DOHH2 (cell line): ENCODE measurements at regions not wholly inside any gene's neighbourhood (a gene's known extent, or its start where the extent isn't known, plus 50 kb on each side); places are given as distances from the start of the nearest gene placed in this dataset.

Experiments
- H3F3A ChIP-seq: fragments of 200-600 bp; sonication (generic), shearing (Covaris generic); 2 replicates; pipeline ENCODE4 v1.6.0; 2016; ENCODE audit warnings: antibody characterized with exemption, mild to moderate bottlenecking; ENCODE audit not compliant: control insufficient read depth, insufficient read depth
- H3K27ac ChIP-seq: fragments of 200-600 bp; sonication (generic); 2 replicates; pipeline ENCODE4 v1.5.1; 2014; ENCODE audit warnings: low read depth, mild to moderate bottlenecking, low read length, moderate library complexity
- H3K27me3 ChIP-seq: fragments of 200-600 bp; sonication (generic); 2 replicates; pipeline ENCODE4 v1.6.1; 2014; ENCODE audit warnings: mild to moderate bottlenecking, low read length, mixed read lengths; ENCODE audit not compliant: control insufficient read depth
- H3K36me3 ChIP-seq: fragments of 200-600 bp; sonication (generic); 2 replicates; pipeline ENCODE4 v1.6.1; 2014; ENCODE audit warnings: mild to moderate bottlenecking, low read length, moderate library complexity, mixed read lengths; ENCODE audit not compliant: control insufficient read depth
- H3K4me1 ChIP-seq: fragments of 200-600 bp; sonication (generic); 2 replicates; pipeline ENCODE4 v1.6.1; 2014; ENCODE audit warnings: mild to moderate bottlenecking, low read length, mixed read lengths; ENCODE audit not compliant: control insufficient read depth
- H3K4me2 ChIP-seq: fragments of 200-600 bp; sonication (generic); 2 replicates; pipeline ENCODE4 v1.6.0; 2014; ENCODE audit warnings: mild to moderate bottlenecking, low read length, moderate library complexity
- H3K4me3 ChIP-seq: fragments of 200-600 bp; sonication (generic); 2 replicates; pipeline ENCODE4 v1.5.1; 2014; ENCODE audit warnings: mild to moderate bottlenecking, low read length, mixed read lengths
- H3K79me2 ChIP-seq: fragments of 200-600 bp; sonication (generic); 2 replicates; pipeline ENCODE4 v1.6.1; 2014; ENCODE audit warnings: mild to moderate bottlenecking, low read length, mixed read lengths; ENCODE audit not compliant: control insufficient read depth
- H3K9me2 ChIP-seq: fragments of 200-600 bp; sonication (generic); replicated peaks from 2 replicates; pipeline ENCODE4 v1.6.1; 2014; ENCODE audit warnings: mild to moderate bottlenecking, low read length, mixed read lengths; ENCODE audit not compliant: control insufficient read depth
- H3K9me3 ChIP-seq: fragments of 200-600 bp; sonication (generic); 2 replicates; pipeline ENCODE4 v1.6.1; 2014; ENCODE audit warnings: antibody characterized with exemption, low read length, mixed read lengths; ENCODE audit not compliant: control insufficient read depth, insufficient read depth
- H4K20me1 ChIP-seq: fragments of 200-600 bp; sonication (generic); 2 replicates; pipeline ENCODE4 v1.6.0; 2014; ENCODE audit warnings: low read depth, mild to moderate bottlenecking, antibody characterized with exemption, low read length, moderate library complexity; ENCODE audit not compliant: control insufficient read depth, insufficient read depth
- CTCF ChIP-seq: fragments of 200-600 bp; sonication (generic); IDR thresholded peaks from one replicate; pipeline ENCODE4 v1.5.1; 2014; ENCODE audit warnings: antibody characterized with exemption, mild to moderate bottlenecking, low read depth, low read length; ENCODE audit not compliant: poor library complexity, severe bottlenecking
- EZH2phosphoT487 ChIP-seq: fragments of 200-600 bp; sonication (generic); IDR thresholded peaks from 2 replicates; pipeline ENCODE4 v1.6.1; 2017; ENCODE audit warnings: borderline replicate concordance, mild to moderate bottlenecking, antibody characterized with exemption, low read length, moderate library complexity, mixed read lengths

GRCh38 chr6:113211170-113211569 lies 646.0 kb upstream of the MARCKS start:
- H3K4me2 ChIP-seq, result no peak overlapping the region
- no peaks in the 10 kb centered on the region for H3K9me2 ChIP-seq
- no peaks in the 10 kb centered on the region for H3K27me3 ChIP-seq
- H3K27ac ChIP-seq, result no peak overlapping the region
- no peak overlapping the region for H3K4me3 ChIP-seq
- no peaks in the 10 kb centered on the region for H3K79me2 ChIP-seq
- no peaks in the 10 kb centered on the region for H4K20me1 ChIP-seq
- no peaks in the 10 kb centered on the region for H3K9me3 ChIP-seq
- H3K36me3 ChIP-seq, result no peaks in the 10 kb centered on the region
- H3K4me1 ChIP-seq, result no peaks in the 10 kb centered on the region
- no peaks in the 10 kb centered on the region for H3F3A ChIP-seq
- TF ChIP-seq EZH2phosphoT487 (no peak), CTCF (no peak)

GRCh38 chr6:113219783-113220182 lies 637.4 kb upstream of the MARCKS start:
- Histone ChIP-seq H3K27me3 (no peaks in the 10 kb centered on the region), H3K4me3 (no peak overlapping the region), H3K27ac (no peak overlapping the region), H3K4me2 (no peak overlapping the region), H3K9me2 (no peaks in the 10 kb centered on the region), H3K36me3 (no peaks in the 10 kb centered on the region), H4K20me1 (no peaks in the 10 kb centered on the region), H3F3A (no peaks in the 10 kb centered on the region), H3K9me3 (no peaks in the 10 kb centered on the region), H3K4me1 (no peaks in the 10 kb centered on the region), H3K79me2 (no peaks in the 10 kb centered on the region)
- TF ChIP-seq CTCF (no peak), EZH2phosphoT487 (no peak)

GRCh38 chr6:113220832-113221231 lies 636.3 kb upstream of the MARCKS start:
- no peaks in the 10 kb centered on the region for H3K36me3 ChIP-seq
- H4K20me1 ChIP-seq, result no peaks in the 10 kb centered on the region
- no peaks in the 10 kb centered on the region for H3K27me3 ChIP-seq
- no peaks in the 10 kb centered on the region for H3K4me1 ChIP-seq
- no peak overlapping the region for H3K4me2 ChIP-seq
- no peaks in the 10 kb centered on the region for H3F3A ChIP-seq
- no peaks in the 10 kb centered on the region for H3K9me2 ChIP-seq
- TF ChIP-seq CTCF (no peak), EZH2phosphoT487 (no peak)
- H3K79me2 ChIP-seq, result no peaks in the 10 kb centered on the region
- H3K27ac ChIP-seq, result no peak overlapping the region
- no peaks in the 10 kb centered on the region for H3K9me3 ChIP-seq
- no peak overlapping the region for H3K4me3 ChIP-seq

- no peaks in the 10 kb centered on the region for H3K4me1 ChIP-seq
- no peak overlapping the region for H3K4me3 ChIP-seq
- no peaks in the 10 kb centered on the region for H3K36me3 ChIP-seq
- no peaks in the 10 kb centered on the region for H3K9me2 ChIP-seq
- no peaks in the 10 kb centered on the region for H3K27me3 ChIP-seq
- H3K27ac ChIP-seq, result no peak overlapping the region
- H3K4me2 ChIP-seq, result no peak overlapping the region
- H3F3A ChIP-seq, result no peaks in the 10 kb centered on the region
- H3K79me2 ChIP-seq, result no peaks in the 10 kb centered on the region
- H4K20me1 ChIP-seq, result no peaks in the 10 kb centered on the region
- TF ChIP-seq CTCF (no peak), EZH2phosphoT487 (no peak)
- no peaks in the 10 kb centered on the region for H3K9me3 ChIP-seq
Observed at GRCh38 chr6:113221850-113222249, 635.3 kb upstream of the MARCKS start.
